ENCODE measurements at regions not wholly inside any gene's neighbourhood (a gene's known extent, or its start where the extent isn't known, plus 50 kb on each side); places are given as distances from the start of the nearest gene placed in this dataset.
"Not testable (repeated sequence)": the region's sequence is repeated elsewhere in the genome, so short reads cannot be mapped to it uniquely, and the experiment has no call there.

GRCh38 chr4:45455217-45455616 is 668.6 kb downstream of the GABRG1 start:
- no peak for TF ChIP-seq GATA1 (IDR thresholded peaks at IDR 0.05; ENCODE audit: low read depth, low read length)
- TF ChIP-seq POLR2A (IDR thresholded peaks at IDR 0.05; ENCODE audit: low read length), result no peak
- DNase-seq, result no peak

- peak; percentile 30 to 33 for DNase-seq
- TF ChIP-seq GATA1 (IDR thresholded peaks at IDR 0.05; ENCODE audit: low read depth, low read length) (no peak), POLR2A (IDR thresholded peaks at IDR 0.05; ENCODE audit: low read length) (no peak)
These were observed 670.5 kb downstream of the GABRG1 start for GRCh38 chr4:45453258-45453853.

- DNase-seq, result peak; percentile 1 to 4
- no peak for TF ChIP-seq GATA1 (IDR thresholded peaks at IDR 0.05; ENCODE audit: low read depth, low read length)
- no peak for TF ChIP-seq POLR2A (IDR thresholded peaks at IDR 0.05; ENCODE audit: low read length)
These were observed 681.4 kb downstream of the GABRG1 start for GRCh38 chr4:45442466-45442865.

GRCh38 chr4:45438047-45438446 is 685.8 kb downstream of the GABRG1 start:
- no peak for TF ChIP-seq GATA1 (IDR thresholded peaks at IDR 0.05; ENCODE audit: low read depth, low read length)
- TF ChIP-seq POLR2A (IDR thresholded peaks at IDR 0.05; ENCODE audit: low read length), result no peak
- no peak for DNase-seq

GRCh38 chr4:45437381-45437780 is 686.5 kb downstream of the GABRG1 start:
- no peak for DNase-seq
- no peak for TF ChIP-seq GATA1 (IDR thresholded peaks at IDR 0.05; ENCODE audit: low read depth, low read length)
- TF ChIP-seq POLR2A (IDR thresholded peaks at IDR 0.05; ENCODE audit: low read length), result no peak

GRCh38 chr4:45425135-45425534 is 698.7 kb downstream of the GABRG1 start:
- DNase-seq, result no peak
- TF ChIP-seq POLR2A (IDR thresholded peaks at IDR 0.05; ENCODE audit: low read length), result no peak
- TF ChIP-seq GATA1 (IDR thresholded peaks at IDR 0.05; ENCODE audit: low read depth, low read length), result no peak

- DNase-seq, result no peak
These were observed 697.5 kb upstream of the GNPDA2 start for GRCh38 chr4:45423896-45424295.

GRCh38 chr4:45420091-45420674 is 693.8 kb upstream of the GNPDA2 start:
- not testable (repeated sequence) for DNase-seq

More at GRCh38 chr4:45423896-45424295, 697.5 kb upstream of the GNPDA2 start:
- TF ChIP-seq GATA1 (IDR thresholded peaks at IDR 0.05; ENCODE audit: low read depth, low read length) (no peak), POLR2A (IDR thresholded peaks at IDR 0.05; ENCODE audit: low read length) (no peak)

- no peak for DNase-seq
- TF ChIP-seq POLR2A (IDR thresholded peaks at IDR 0.05; ENCODE audit: low read length) (no peak), GATA1 (IDR thresholded peaks at IDR 0.05; ENCODE audit: low read depth, low read length) (no peak)
These were observed 684.4 kb upstream of the GNPDA2 start for GRCh38 chr4:45410701-45411210.

GRCh38 chr4:45409536-45409935 is 683.2 kb upstream of the GNPDA2 start:
- no peak for DNase-seq
- no peak for TF ChIP-seq POLR2A (IDR thresholded peaks at IDR 0.05; ENCODE audit: low read length)
- TF ChIP-seq GATA1 (IDR thresholded peaks at IDR 0.05; ENCODE audit: low read depth, low read length), result no peak

GRCh38 chr4:45408996-45409395 is 682.6 kb upstream of the GNPDA2 start:
- no peak for DNase-seq
- no peak for TF ChIP-seq GATA1 (IDR thresholded peaks at IDR 0.05; ENCODE audit: low read depth, low read length)
- TF ChIP-seq POLR2A (IDR thresholded peaks at IDR 0.05; ENCODE audit: low read length), result no peak

GRCh38 chr4:45399116-45399515 is 672.8 kb upstream of the GNPDA2 start:
- no peak for TF ChIP-seq GATA1 (IDR thresholded peaks at IDR 0.05; ENCODE audit: low read depth, low read length)
- no peak for TF ChIP-seq POLR2A (IDR thresholded peaks at IDR 0.05; ENCODE audit: low read length)
- no peak for DNase-seq

- DNase-seq, result no peak
- no peak for TF ChIP-seq POLR2A (IDR thresholded peaks at IDR 0.05; ENCODE audit: low read length)
- no peak for TF ChIP-seq GATA1 (IDR thresholded peaks at IDR 0.05; ENCODE audit: low read depth, low read length)
These were observed 659.0 kb upstream of the GNPDA2 start for GRCh38 chr4:45385306-45385705.

GRCh38 chr4:45370408-45370807 is 644.1 kb upstream of the GNPDA2 start:
- no peak for DNase-seq
- TF ChIP-seq POLR2A (IDR thresholded peaks at IDR 0.05; ENCODE audit: low read length), result no peak
- TF ChIP-seq GATA1 (IDR thresholded peaks at IDR 0.05; ENCODE audit: low read depth, low read length), result no peak

GRCh38 chr4:45368832-45369231 is 642.5 kb upstream of the GNPDA2 start:
- TF ChIP-seq GATA1 (IDR thresholded peaks at IDR 0.05; ENCODE audit: low read depth, low read length) (no peak), POLR2A (IDR thresholded peaks at IDR 0.05; ENCODE audit: low read length) (no peak)
- no peak for DNase-seq
